Central memory CD8-positive, alpha-beta T cell (primary cell): ENCODE measurements at regions not wholly inside any gene's neighbourhood (a gene's known extent, or its start where the extent isn't known, plus 50 kb on each side); places are given as distances from the start of the nearest gene placed in this dataset.
"Not testable (repeated sequence)": the region's sequence is repeated elsewhere in the genome, so short reads cannot be mapped to it uniquely, and the experiment has no call there.

Experiments used
- ATAC-seq: fragments of 150-1000 bp; cut with Tn5 transposase; replicated peaks from 2 replicates; pipeline ENCODE4 v1.10.0; 2022; ENCODE audit warnings: mild to moderate bottlenecking, moderate FRiP score, moderate number of reproducible peaks; ENCODE audit not compliant: poor library complexity, severe bottlenecking; ENCODE audit errors: extremely low read depth
- DNase-seq, 2 donors: peaks; one replicate each; pipeline ENCODE4 v3.0.0; 2021; ENCODE audit warnings: low spot score in 2 of 2
- H3K27ac Mint-ChIP-seq: one replicate; pipeline ENCODE4 v1.8.0; 2022; ENCODE audit warnings: low read depth, mild to moderate bottlenecking, moderate library complexity, mixed read lengths
- H3K27me3 Mint-ChIP-seq: one replicate; pipeline ENCODE4 v1.8.0; 2022; ENCODE audit warnings: mixed read lengths
- H3K36me3 Mint-ChIP-seq: one replicate; pipeline ENCODE4 v1.8.0; 2022; ENCODE audit warnings: mild to moderate bottlenecking, moderate library complexity, mixed read lengths; ENCODE audit not compliant: insufficient read depth
- H3K4me1 Mint-ChIP-seq: one replicate; pipeline ENCODE4 v1.8.0; 2022; ENCODE audit warnings: mixed read lengths
- H3K4me3 Mint-ChIP-seq: one replicate; pipeline ENCODE4 v1.8.0; 2022; ENCODE audit warnings: mild to moderate bottlenecking, moderate library complexity, mixed read lengths
- H3K9me3 Mint-ChIP-seq: one replicate; pipeline ENCODE4 v1.8.0; 2022; ENCODE audit warnings: mixed read lengths

GRCh38 chr1:4132352-4133296 is 232.6 kb upstream of the C1orf174 start:
- ATAC-seq = no peak
- Mint-ChIP-seq H3K9me3 (peaks cover 12% of the 10 kb centered on the region), H3K4me1 (no peaks in the 10 kb centered on the region), H3K36me3 (no peaks in the 10 kb centered on the region), H3K4me3 (no peak overlapping the region), H3K27ac (no peak overlapping the region), H3K27me3 (peaks cover 13% of the 10 kb centered on the region)
- no peak for DNase-seq

GRCh38 chr1:4133297-4133938 is 233.3 kb upstream of the C1orf174 start:
- Mint-ChIP-seq H3K4me3 (no peak overlapping the region), H3K27me3 (peaks cover 17% of the 10 kb centered on the region), H3K27ac (no peak overlapping the region), H3K9me3 (peaks cover 12% of the 10 kb centered on the region), H3K4me1 (no peaks in the 10 kb centered on the region), H3K36me3 (no peaks in the 10 kb centered on the region)
- ATAC-seq = no peak
- no peak for DNase-seq

DNA sequence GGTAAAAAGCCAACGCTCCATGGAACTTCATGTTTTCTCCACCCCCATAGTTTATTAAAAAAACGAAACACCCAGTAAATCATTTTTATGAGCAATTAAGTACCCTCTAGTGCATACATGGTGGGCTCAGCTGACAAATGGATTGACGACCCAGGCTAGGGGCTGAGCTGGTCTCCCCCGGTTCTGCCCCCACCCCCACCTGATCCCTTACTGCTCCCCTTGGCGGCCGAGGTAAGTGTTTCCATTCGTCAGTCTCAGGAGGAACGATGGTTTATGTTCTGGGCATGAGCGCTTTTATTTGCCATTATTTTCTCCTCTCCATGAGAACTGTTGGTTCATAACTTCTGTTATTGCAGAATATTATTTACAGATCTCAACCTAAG is 233.9 kb upstream of the C1orf174 start:
- H3K9me3 Mint-ChIP-seq = peaks cover 12% of the 10 kb centered on the region
- H3K27me3 Mint-ChIP-seq = peaks cover 20% of the 10 kb centered on the region

DNA sequence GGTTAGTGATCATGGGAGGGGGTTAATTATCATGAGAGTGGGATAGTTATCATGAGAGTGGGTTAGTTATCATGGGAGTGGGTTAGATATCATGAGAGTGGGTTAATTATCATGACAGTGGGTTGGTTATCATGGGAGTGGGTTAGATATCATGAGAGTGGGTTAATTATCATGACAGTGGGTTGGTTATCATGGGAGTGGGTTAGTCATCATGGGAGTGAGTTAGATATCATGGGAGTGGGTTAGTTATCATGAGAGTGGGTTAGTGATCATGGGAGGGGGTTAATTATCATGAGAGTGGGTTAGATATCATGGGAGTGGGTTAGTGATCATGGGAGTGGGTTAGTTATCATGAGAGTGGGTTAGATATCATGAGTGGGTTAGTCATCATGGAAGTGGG is 235.8 kb upstream of the C1orf174 start:
- not testable (repeated sequence) for H3K27ac Mint-ChIP-seq, H3K4me3 Mint-ChIP-seq, DNase-seq, ATAC-seq, H3K36me3 Mint-ChIP-seq, H3K4me1 Mint-ChIP-seq
- Mint-ChIP-seq H3K9me3 (peaks cover 12% of the 10 kb centered on the region), H3K27me3 (peaks cover 28% of the 10 kb centered on the region)

More for the DNA sequence above, 233.9 kb upstream of the C1orf174 start:
- no peak overlapping the region for H3K27ac Mint-ChIP-seq
- no peaks in the 10 kb centered on the region for H3K4me1 Mint-ChIP-seq
- DNase-seq (no peak), ATAC-seq (no peak)
- no peaks in the 10 kb centered on the region for H3K36me3 Mint-ChIP-seq
- no peak overlapping the region for H3K4me3 Mint-ChIP-seq

- DNase-seq (no peak), ATAC-seq (no peak)
- Mint-ChIP-seq H3K27me3 (peaks cover 18% of the 10 kb centered on the region), H3K36me3 (no peaks in the 10 kb centered on the region), H3K9me3 (peaks cover 12% of the 10 kb centered on the region), H3K4me3 (no peak overlapping the region), H3K4me1 (no peaks in the 10 kb centered on the region), H3K27ac (no peak overlapping the region)
Observed at GRCh38 chr1:4137621-4138415, 237.7 kb upstream of the C1orf174 start.

DNA sequence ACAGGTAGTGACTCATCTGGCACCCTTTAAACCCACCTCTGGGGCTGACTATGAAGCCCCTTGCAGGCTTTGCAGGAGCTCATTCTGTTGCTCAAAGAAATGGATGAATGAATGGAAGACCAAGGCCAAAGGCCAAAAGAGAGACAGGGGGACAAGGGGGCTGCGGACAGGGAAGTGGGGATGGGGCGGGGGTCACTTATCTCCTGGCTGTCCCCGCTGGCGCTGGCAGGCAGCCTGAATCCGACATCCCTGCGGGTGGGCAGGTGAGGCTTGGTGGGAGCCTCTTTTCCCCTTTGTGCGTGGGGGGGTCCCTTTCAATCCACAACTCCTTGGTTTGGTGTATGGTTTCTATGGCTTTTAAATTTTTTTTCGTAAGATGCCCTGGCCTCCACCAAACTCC is 239.6 kb upstream of the C1orf174 start:
- DNase-seq (no peak), ATAC-seq (no peak)
- H3K27me3 Mint-ChIP-seq = peaks cover 18% of the 10 kb centered on the region
- H3K4me1 Mint-ChIP-seq = no peaks in the 10 kb centered on the region
- no peaks in the 10 kb centered on the region for H3K36me3 Mint-ChIP-seq
- H3K4me3 Mint-ChIP-seq = no peak overlapping the region
- H3K27ac Mint-ChIP-seq = no peak overlapping the region
- peaks cover 12% of the 10 kb centered on the region for H3K9me3 Mint-ChIP-seq

- ATAC-seq = no peak
- H3K27me3 Mint-ChIP-seq = peaks cover 18% of the 10 kb centered on the region
Observed at GRCh38 chr1:4140241-4140640, 240.2 kb upstream of the C1orf174 start.

GRCh38 chr1:4140821-4141220 is 240.7 kb upstream of the C1orf174 start:
- H3K4me3 Mint-ChIP-seq = no peak overlapping the region
- no peak for ATAC-seq
- no peaks in the 10 kb centered on the region for H3K4me1 Mint-ChIP-seq
- H3K9me3 Mint-ChIP-seq = peaks cover 7% of the 10 kb centered on the region
- peaks cover 18% of the 10 kb centered on the region for H3K27me3 Mint-ChIP-seq
- H3K27ac Mint-ChIP-seq = no peak overlapping the region
- no peak for DNase-seq
- H3K36me3 Mint-ChIP-seq = no peaks in the 10 kb centered on the region

More at GRCh38 chr1:4140241-4140640, 240.2 kb upstream of the C1orf174 start:
- H3K27ac Mint-ChIP-seq = no peak overlapping the region
- no peaks in the 10 kb centered on the region for H3K36me3 Mint-ChIP-seq
- no peaks in the 10 kb centered on the region for H3K4me1 Mint-ChIP-seq
- no peak for DNase-seq
- H3K4me3 Mint-ChIP-seq = no peak overlapping the region
- H3K9me3 Mint-ChIP-seq = peaks cover 12% of the 10 kb centered on the region

GRCh38 chr1:4144349-4144971 is 244.4 kb upstream of the C1orf174 start:
- Mint-ChIP-seq H3K36me3 (no peaks in the 10 kb centered on the region), H3K9me3 (no peaks in the 10 kb centered on the region), H3K27me3 (peaks cover 4% of the 10 kb centered on the region), H3K27ac (no peak overlapping the region), H3K4me3 (no peak overlapping the region), H3K4me1 (no peaks in the 10 kb centered on the region)
- no peak for ATAC-seq
- no peak for DNase-seq

- H3K27me3 Mint-ChIP-seq = peaks cover 9% of the 10 kb centered on the region
- ATAC-seq (no peak), DNase-seq (no peak)
- H3K36me3 Mint-ChIP-seq = no peaks in the 10 kb centered on the region
- H3K4me1 Mint-ChIP-seq = no peaks in the 10 kb centered on the region
- no peak overlapping the region for H3K27ac Mint-ChIP-seq
- H3K9me3 Mint-ChIP-seq = no peaks in the 10 kb centered on the region
- no peak overlapping the region for H3K4me3 Mint-ChIP-seq
Observed at GRCh38 chr1:4146101-4146500, 246.0 kb upstream of the C1orf174 start.

GRCh38 chr1:4146614-4147013 is 246.5 kb upstream of the C1orf174 start:
- no peak for ATAC-seq
- H3K27ac Mint-ChIP-seq = no peak overlapping the region
- no peaks in the 10 kb centered on the region for H3K36me3 Mint-ChIP-seq
- no peak for DNase-seq
- no peaks in the 10 kb centered on the region for H3K9me3 Mint-ChIP-seq
- H3K27me3 Mint-ChIP-seq = peaks cover 9% of the 10 kb centered on the region
- no peaks in the 10 kb centered on the region for H3K4me1 Mint-ChIP-seq
- H3K4me3 Mint-ChIP-seq = no peak overlapping the region

DNA sequence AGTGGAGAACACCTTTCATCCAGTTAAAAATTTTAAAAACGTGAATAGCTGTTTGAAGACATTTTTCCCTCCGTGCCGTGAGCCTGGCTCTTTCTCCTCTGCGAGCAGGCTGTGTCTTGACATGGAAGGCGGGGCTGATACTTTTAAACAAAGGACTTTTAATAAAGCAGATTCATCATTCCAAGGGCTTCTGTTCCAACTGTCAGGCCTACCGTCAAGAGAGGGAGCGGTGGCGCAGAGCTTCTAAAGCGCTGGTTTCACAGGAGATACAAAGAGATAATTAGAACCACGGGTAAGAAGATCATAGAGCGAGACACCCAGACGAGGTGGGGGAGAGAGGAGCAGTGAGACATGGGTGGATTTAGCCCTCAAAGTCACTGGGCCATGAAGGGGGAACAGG is 247.4 kb upstream of the C1orf174 start:
- Mint-ChIP-seq H3K27me3 (peaks cover 10% of the 10 kb centered on the region), H3K9me3 (no peaks in the 10 kb centered on the region), H3K27ac (no peak overlapping the region), H3K4me1 (no peaks in the 10 kb centered on the region), H3K4me3 (no peak overlapping the region), H3K36me3 (no peaks in the 10 kb centered on the region)
- no peak for DNase-seq
- no peak for ATAC-seq
